ENCODE measurements at regions not wholly inside any gene's neighbourhood (a gene's known extent, or its start where the extent isn't known, plus 50 kb on each side); places are given as distances from the start of the nearest gene placed in this dataset.

- no peak overlapping the region for H3K4me3 Mint-ChIP-seq (ENCODE audit: unreplicated experiment)
- no peaks in the 10 kb centered on the region for H3K36me3 ChIP-seq (ENCODE audit: insufficient read depth, low read length)
- FAIRE-seq (no peak), DNase-seq (ENCODE audit: low read depth) (no peak)
- H3K4me1 Mint-ChIP-seq (ENCODE audit: low read depth, unreplicated experiment), result no peaks in the 10 kb centered on the region
- H3K79me2 ChIP-seq (ENCODE audit: insufficient read depth, low read length), result no peaks in the 10 kb centered on the region
- H3K27ac Mint-ChIP-seq (ENCODE audit: unreplicated experiment), result no peak overlapping the region
- H3K9me3 ChIP-seq (ENCODE audit: insufficient read depth, low read depth, low read length), result no peaks in the 10 kb centered on the region
- H3K4me2 ChIP-seq (ENCODE audit: low read length), result no peak overlapping the region
- no peak overlapping the region for H3K4me3 ChIP-seq (ENCODE audit: insufficient read depth, low read depth, low read length)
- TF ChIP-seq EZH2 (IDR thresholded peaks at IDR 0.05; ENCODE audit: insufficient read depth, low read length) (no peak), CTCF (IDR thresholded peaks at IDR 0.05; ENCODE audit: insufficient read depth, low read depth, low read length) (no peak)
- H3K9me3 Mint-ChIP-seq (ENCODE audit: unreplicated experiment), result no peaks in the 10 kb centered on the region
- no peak overlapping the region for H3K9ac ChIP-seq (ENCODE audit: low read length)
- H2AFZ ChIP-seq (ENCODE audit: low read depth, low read length), result no peak overlapping the region
- H3K27me3 ChIP-seq (ENCODE audit: insufficient read depth, low read length), result no peaks in the 10 kb centered on the region
- H3K27ac ChIP-seq (ENCODE audit: low read depth, low read length), result no peak overlapping the region
- H4K20me1 ChIP-seq (ENCODE audit: insufficient read depth, low read length), result no peaks in the 10 kb centered on the region
- H3K4me1 ChIP-seq (ENCODE audit: insufficient read depth, low read length), result no peaks in the 10 kb centered on the region
- H3K27me3 Mint-ChIP-seq (ENCODE audit: low read depth, unreplicated experiment), result no peaks in the 10 kb centered on the region
- H3K36me3 Mint-ChIP-seq (ENCODE audit: low read depth, unreplicated experiment), result no peaks in the 10 kb centered on the region
These were observed 227.4 kb downstream of the KLF5 start for GRCh38 chr13:73286177-73286576.

- no peaks in the 10 kb centered on the region for H3K36me3 ChIP-seq (ENCODE audit: insufficient read depth, low read length)
- Mint-ChIP-seq H3K4me3 (ENCODE audit: unreplicated experiment) (no peak overlapping the region), H3K4me1 (ENCODE audit: low read depth, unreplicated experiment) (no peaks in the 10 kb centered on the region), H3K27me3 (ENCODE audit: low read depth, unreplicated experiment) (no peaks in the 10 kb centered on the region), H3K9me3 (ENCODE audit: unreplicated experiment) (no peaks in the 10 kb centered on the region), H3K27ac (ENCODE audit: unreplicated experiment) (no peak overlapping the region), H3K36me3 (ENCODE audit: low read depth, unreplicated experiment) (no peaks in the 10 kb centered on the region)
- DNase-seq (ENCODE audit: low read depth) (no peak), FAIRE-seq (no peak)
- H3K27me3 ChIP-seq (ENCODE audit: insufficient read depth, low read length), result no peaks in the 10 kb centered on the region
- no peaks in the 10 kb centered on the region for H3K9me3 ChIP-seq (ENCODE audit: insufficient read depth, low read depth, low read length)
- H4K20me1 ChIP-seq (ENCODE audit: insufficient read depth, low read length), result no peaks in the 10 kb centered on the region
- H3K27ac ChIP-seq (ENCODE audit: low read depth, low read length), result no peak overlapping the region
- H3K4me1 ChIP-seq (ENCODE audit: insufficient read depth, low read length), result no peaks in the 10 kb centered on the region
- no peaks in the 10 kb centered on the region for H3K79me2 ChIP-seq (ENCODE audit: insufficient read depth, low read length)
- H3K9ac ChIP-seq (ENCODE audit: low read length), result no peak overlapping the region
- H3K4me2 ChIP-seq (ENCODE audit: low read length), result no peak overlapping the region
- TF ChIP-seq EZH2 (IDR thresholded peaks at IDR 0.05; ENCODE audit: insufficient read depth, low read length) (no peak), CTCF (IDR thresholded peaks at IDR 0.05; ENCODE audit: insufficient read depth, low read depth, low read length) (no peak)
- H2AFZ ChIP-seq (ENCODE audit: low read depth, low read length), result no peak overlapping the region
- H3K4me3 ChIP-seq (ENCODE audit: insufficient read depth, low read depth, low read length), result no peak overlapping the region
These were observed 225.5 kb downstream of the KLF5 start for GRCh38 chr13:73284081-73284874.

- FAIRE-seq, result no peak
These were observed 224.8 kb downstream of the KLF5 start for GRCh38 chr13:73283636-73284035.

More at GRCh38 chr13:73283636-73284035, 224.8 kb downstream of the KLF5 start:
- no peak for TF ChIP-seq EZH2 (IDR thresholded peaks at IDR 0.05; ENCODE audit: insufficient read depth, low read length)
- no peak for TF ChIP-seq CTCF (IDR thresholded peaks at IDR 0.05; ENCODE audit: insufficient read depth, low read depth, low read length)
- Histone ChIP-seq H2AFZ (ENCODE audit: low read depth, low read length) (no peak overlapping the region), H3K4me3 (ENCODE audit: insufficient read depth, low read depth, low read length) (no peak overlapping the region), H4K20me1 (ENCODE audit: insufficient read depth, low read length) (no peaks in the 10 kb centered on the region), H3K9ac (ENCODE audit: low read length) (no peak overlapping the region), H3K4me2 (ENCODE audit: low read length) (no peak overlapping the region), H3K27ac (ENCODE audit: low read depth, low read length) (no peak overlapping the region), H3K9me3 (ENCODE audit: insufficient read depth, low read depth, low read length) (no peaks in the 10 kb centered on the region), H3K36me3 (ENCODE audit: insufficient read depth, low read length) (no peaks in the 10 kb centered on the region), H3K4me1 (ENCODE audit: insufficient read depth, low read length) (no peaks in the 10 kb centered on the region), H3K27me3 (ENCODE audit: insufficient read depth, low read length) (no peaks in the 10 kb centered on the region), H3K79me2 (ENCODE audit: insufficient read depth, low read length) (no peaks in the 10 kb centered on the region)
- H3K27me3 Mint-ChIP-seq (ENCODE audit: low read depth, unreplicated experiment), result no peaks in the 10 kb centered on the region
- H3K27ac Mint-ChIP-seq (ENCODE audit: unreplicated experiment), result no peak overlapping the region
- H3K36me3 Mint-ChIP-seq (ENCODE audit: low read depth, unreplicated experiment), result no peaks in the 10 kb centered on the region
- no peaks in the 10 kb centered on the region for H3K9me3 Mint-ChIP-seq (ENCODE audit: unreplicated experiment)
- H3K4me3 Mint-ChIP-seq (ENCODE audit: unreplicated experiment), result no peak overlapping the region
- H3K4me1 Mint-ChIP-seq (ENCODE audit: low read depth, unreplicated experiment), result no peaks in the 10 kb centered on the region
- DNase-seq (ENCODE audit: low read depth), result no peak
